ENCODE measurements at regions not wholly inside any gene's neighbourhood (a gene's known extent, or its start where the extent isn't known, plus 50 kb on each side); places are given as distances from the start of the nearest gene placed in this dataset.
A peak's percentile ranks its signal among the peaks of the same experiment; 100 is the strongest.
"Not testable (repeated sequence)": the region's sequence is repeated elsewhere in the genome, so short reads cannot be mapped to it uniquely, and the experiment has no call there.

DNA sequence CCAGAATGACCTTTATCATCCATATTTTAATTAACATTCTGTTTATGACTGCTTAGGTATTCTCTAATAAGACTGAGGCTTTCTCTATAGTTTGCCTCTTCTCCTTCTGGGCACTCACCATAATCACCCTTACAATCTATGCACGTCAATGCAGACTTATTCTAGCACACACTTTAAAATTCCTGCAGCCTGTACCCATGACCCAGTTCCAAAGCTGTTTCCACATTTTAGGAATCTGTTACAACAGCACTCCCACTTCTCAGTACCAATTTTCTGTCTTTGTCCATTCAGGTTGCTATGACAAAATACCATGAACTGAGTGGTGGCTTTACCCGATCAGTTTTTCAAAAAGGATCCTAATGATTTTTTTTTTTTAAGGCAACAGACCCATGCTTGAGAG is 103.5 kb downstream of the SOX14 start:
- Histone ChIP-seq H3K9me3 (peaks cover 0 to 64% (median 39%) of the 10 kb centered on the region in 8 donors), H3K4me1 (no peaks in the 10 kb centered on the region), H3K36me3 (no peaks in the 10 kb centered on the region), H3K27ac (no peak overlapping the region), H3K4me3 (no peak overlapping the region), H3K27me3 (replicated peaks in 1 of 7) (peaks cover 0 to 4% (median 0%) of the 10 kb centered on the region in 7 donors)
- no peak for DNase-seq
- TF ChIP-seq POLR2A (IDR thresholded peaks at IDR 0.05) (no peak), POLR2AphosphoS5 (IDR thresholded peaks at IDR 0.05) (no peak)
- TF ChIP-seq, protein P1, sequence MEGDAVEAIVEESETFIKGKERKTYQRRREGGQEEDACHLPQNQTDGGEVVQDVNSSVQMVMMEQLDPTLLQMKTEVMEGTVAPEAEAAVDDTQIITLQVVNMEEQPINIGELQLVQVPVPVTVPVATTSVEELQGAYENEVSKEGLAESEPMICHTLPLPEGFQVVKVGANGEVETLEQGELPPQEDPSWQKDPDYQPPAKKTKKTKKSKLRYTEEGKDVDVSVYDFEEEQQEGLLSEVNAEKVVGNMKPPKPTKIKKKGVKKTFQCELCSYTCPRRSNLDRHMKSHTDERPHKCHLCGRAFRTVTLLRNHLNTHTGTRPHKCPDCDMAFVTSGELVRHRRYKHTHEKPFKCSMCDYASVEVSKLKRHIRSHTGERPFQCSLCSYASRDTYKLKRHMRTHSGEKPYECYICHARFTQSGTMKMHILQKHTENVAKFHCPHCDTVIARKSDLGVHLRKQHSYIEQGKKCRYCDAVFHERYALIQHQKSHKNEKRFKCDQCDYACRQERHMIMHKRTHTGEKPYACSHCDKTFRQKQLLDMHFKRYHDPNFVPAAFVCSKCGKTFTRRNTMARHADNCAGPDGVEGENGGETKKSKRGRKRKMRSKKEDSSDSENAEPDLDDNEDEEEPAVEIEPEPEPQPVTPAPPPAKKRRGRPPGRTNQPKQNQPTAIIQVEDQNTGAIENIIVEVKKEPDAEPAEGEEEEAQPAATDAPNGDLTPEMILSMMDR (IDR thresholded peaks at IDR 0.05 in 8 of 11, conservative IDR thresholded peaks at IDR 0.05 in 3 of 11): no peak
- 77 to 93% (median 89%) methylated on average over 2 of the region's 2 CpGs for WGBS, 5 donors
- intact Hi-C loops (cut with DNase I; ENCODE audit: low total_unique reads): no loop called here

- Histone ChIP-seq H3K27me3 (replicated peaks in 1 of 7) (no peaks in the 10 kb centered on the region), H3K27ac (no peak overlapping the region), H3K36me3 (no peaks in the 10 kb centered on the region), H3K9me3 (peaks cover 0 to 67% (median 39%) of the 10 kb centered on the region in 8 donors), H3K4me1 (no peaks in the 10 kb centered on the region), H3K4me3 (no peak overlapping the region)
- intact Hi-C loops (cut with DNase I; ENCODE audit: low total_unique reads): no loop called here
- TF ChIP-seq POLR2AphosphoS5 (IDR thresholded peaks at IDR 0.05): no peak
- TF ChIP-seq POLR2A (IDR thresholded peaks at IDR 0.05): no peak
- TF ChIP-seq, protein P1 (IDR thresholded peaks at IDR 0.05 in 8 of 11, conservative IDR thresholded peaks at IDR 0.05 in 3 of 11): no peak
- no peak for DNase-seq
- WGBS, 5 donors: 80 to 93% (median 88%) methylated on average over 5 of the region's 5 CpGs
Measured at GRCh38 chr3:137869022-137869421, 104.9 kb downstream of the SOX14 start.

GRCh38 chr3:137872589-137872988 is 108.5 kb downstream of the SOX14 start:
- H3K27me3 ChIP-seq (replicated peaks in 1 of 7); H3K27ac ChIP-seq; H3K4me1 ChIP-seq; intact Hi-C loops (cut with DNase I; ENCODE audit: low total_unique reads); DNase-seq; H3K36me3 ChIP-seq; H3K4me3 ChIP-seq: not testable (repeated sequence)
- H3K9me3 ChIP-seq: peaks cover 0 to 68% (median 44%) of the 10 kb centered on the region in 8 donors
- 93 to 95% (median 94%) methylated on average over 8 to 25 of the region's 25 CpGs for WGBS, 5 donors

DNA sequence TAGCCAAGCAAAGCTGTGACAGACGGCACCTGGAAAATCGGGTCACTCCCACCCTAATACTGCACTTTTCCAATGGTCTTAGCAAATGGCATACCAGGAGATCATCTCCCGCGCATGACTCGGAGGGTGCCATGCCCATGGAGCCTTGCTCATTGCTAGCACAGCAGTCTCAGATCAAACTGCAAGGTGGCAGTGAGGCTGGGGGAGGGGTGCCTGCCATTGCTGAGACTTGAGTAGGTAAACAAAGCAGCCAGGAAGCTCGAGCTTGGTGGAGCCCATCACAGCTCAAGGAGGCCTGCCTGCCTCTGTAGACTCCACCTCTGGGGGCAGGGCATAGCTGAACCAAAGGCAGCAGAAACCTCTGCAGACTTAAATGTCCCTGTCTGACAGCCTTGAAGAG is 113.1 kb upstream of the CLDN18 start:
- H3K27ac ChIP-seq; H3K4me1 ChIP-seq; intact Hi-C loops (cut with DNase I; ENCODE audit: low total_unique reads); H3K27me3 ChIP-seq (replicated peaks in 1 of 7); H3K36me3 ChIP-seq; DNase-seq; H3K9me3 ChIP-seq; H3K4me3 ChIP-seq: not testable (repeated sequence)
- WGBS, 5 donors: 77 to 82% (median 81%) methylated on average over 6 of the region's 6 CpGs

DNA sequence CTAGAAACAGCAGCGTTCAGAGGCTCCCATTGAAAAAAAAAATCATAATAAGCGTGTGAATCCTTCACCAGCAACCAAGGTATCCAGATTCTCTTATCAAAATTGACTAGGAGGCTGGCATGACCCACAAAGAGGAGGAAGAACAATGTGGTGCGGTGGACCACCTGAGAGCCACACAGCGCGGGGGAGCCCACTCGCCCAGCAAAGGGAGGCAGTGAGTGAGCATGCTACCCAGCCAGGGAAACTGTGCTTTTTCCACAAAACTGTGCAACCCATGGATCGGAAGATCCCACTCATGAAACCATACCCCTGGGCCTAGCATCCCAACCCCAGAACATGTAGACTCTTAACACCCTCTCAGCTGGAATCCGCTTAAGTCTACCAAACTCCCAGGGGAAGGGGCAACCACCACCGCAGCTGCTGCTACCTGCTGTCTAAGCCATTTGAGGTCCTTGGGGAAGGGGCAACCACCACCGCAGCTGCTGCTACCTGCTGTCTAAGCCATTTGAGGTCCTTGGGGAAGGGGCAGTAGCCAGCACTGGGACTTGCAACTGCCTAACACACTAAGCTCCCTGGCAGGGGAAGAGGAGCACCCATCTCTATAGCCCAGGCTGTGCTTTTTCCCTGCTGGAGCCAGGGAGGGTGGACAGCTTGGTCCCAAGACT is 102.8 kb upstream of the CLDN18 start:
- H3K36me3 ChIP-seq: no peaks in the 10 kb centered on the region
- whole genome bisulfite sequencing, 5 donors: 88 to 94% (median 92%) methylated on average over 8 to 10 of the region's 10 CpGs
- DNase-seq: peak; percentile 66
- no peak overlapping the region for H3K27ac ChIP-seq
- H3K4me3 ChIP-seq: no peak overlapping the region
- intact Hi-C loops (cut with DNase I; ENCODE audit: low total_unique reads): no loop called here
- H3K27me3 ChIP-seq (replicated peaks in 1 of 7): no peaks in the 10 kb centered on the region
- H3K9me3 ChIP-seq: peaks cover 0 to 41% (median 24%) of the 10 kb centered on the region in 8 donors
- TF ChIP-seq, protein P1 (IDR thresholded peaks at IDR 0.05 in 8 of 11, conservative IDR thresholded peaks at IDR 0.05 in 3 of 11): no peak
- no peak for TF ChIP-seq POLR2A (IDR thresholded peaks at IDR 0.05)
- no peak for TF ChIP-seq POLR2AphosphoS5 (IDR thresholded peaks at IDR 0.05)
- no peaks in the 10 kb centered on the region for H3K4me1 ChIP-seq
